ENCODE measurements at regions not wholly inside any gene's neighbourhood (a gene's known extent, or its start where the extent isn't known, plus 50 kb on each side); places are given as distances from the start of the nearest gene placed in this dataset.

DNA sequence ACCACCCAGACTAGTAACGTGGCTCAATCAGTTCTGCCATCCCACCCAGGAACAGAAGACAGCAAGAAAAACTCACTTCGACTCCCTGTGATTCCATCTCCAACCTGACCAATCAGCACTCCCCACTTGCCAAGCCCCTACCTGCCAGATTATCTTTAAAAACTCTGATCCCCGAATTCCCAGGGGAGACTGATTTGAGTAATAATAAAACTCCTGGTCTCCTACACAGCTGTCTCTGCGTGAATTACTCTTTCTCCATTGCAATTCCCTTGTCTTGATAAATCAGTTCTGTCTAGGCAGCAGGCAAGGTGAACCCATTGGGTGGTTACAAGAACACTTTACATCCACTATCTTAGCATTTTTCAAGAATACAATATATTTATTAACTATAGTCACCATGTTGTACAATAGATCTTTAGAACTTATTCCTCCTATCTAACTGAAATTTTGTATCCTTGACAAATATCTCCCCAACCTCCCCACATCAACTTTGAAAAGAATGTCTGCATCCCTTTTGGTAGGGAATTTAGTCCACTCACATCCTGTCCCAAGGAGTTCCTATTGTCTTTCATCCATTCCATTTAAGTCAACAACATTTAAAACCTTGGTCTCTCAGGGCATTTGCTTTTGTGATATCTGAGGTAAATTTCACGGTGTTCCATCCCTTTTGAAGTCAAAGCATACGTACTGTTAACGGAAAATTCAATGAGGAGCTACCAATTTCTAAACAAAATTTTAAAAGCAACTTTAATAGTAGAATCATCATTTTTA, 163.7 kb downstream of the MACC1 start:
- TF ChIP-seq, protein P1, sequence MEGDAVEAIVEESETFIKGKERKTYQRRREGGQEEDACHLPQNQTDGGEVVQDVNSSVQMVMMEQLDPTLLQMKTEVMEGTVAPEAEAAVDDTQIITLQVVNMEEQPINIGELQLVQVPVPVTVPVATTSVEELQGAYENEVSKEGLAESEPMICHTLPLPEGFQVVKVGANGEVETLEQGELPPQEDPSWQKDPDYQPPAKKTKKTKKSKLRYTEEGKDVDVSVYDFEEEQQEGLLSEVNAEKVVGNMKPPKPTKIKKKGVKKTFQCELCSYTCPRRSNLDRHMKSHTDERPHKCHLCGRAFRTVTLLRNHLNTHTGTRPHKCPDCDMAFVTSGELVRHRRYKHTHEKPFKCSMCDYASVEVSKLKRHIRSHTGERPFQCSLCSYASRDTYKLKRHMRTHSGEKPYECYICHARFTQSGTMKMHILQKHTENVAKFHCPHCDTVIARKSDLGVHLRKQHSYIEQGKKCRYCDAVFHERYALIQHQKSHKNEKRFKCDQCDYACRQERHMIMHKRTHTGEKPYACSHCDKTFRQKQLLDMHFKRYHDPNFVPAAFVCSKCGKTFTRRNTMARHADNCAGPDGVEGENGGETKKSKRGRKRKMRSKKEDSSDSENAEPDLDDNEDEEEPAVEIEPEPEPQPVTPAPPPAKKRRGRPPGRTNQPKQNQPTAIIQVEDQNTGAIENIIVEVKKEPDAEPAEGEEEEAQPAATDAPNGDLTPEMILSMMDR (IDR thresholded peaks at IDR 0.05): no peak
- TF ChIP-seq EZH2 (IDR thresholded peaks at IDR 0.05; ENCODE audit: borderline replicate concordance, insufficient read depth, low read depth, low read length, poor library complexity, severe bottlenecking): no peak
- no peaks in the 10 kb centered on the region for H3K4me1 Mint-ChIP-seq
- no peak overlapping the region for H3K4me3 ChIP-seq (ENCODE audit: control extremely low read depth in 1 of 5, extremely low read depth in 1 of 5, insufficient read depth in 1 of 5, low read depth in 2 of 5, low read length in 4 of 5)
- H2AFZ ChIP-seq (ENCODE audit: insufficient read depth, low read depth, low read length, poor library complexity, severe bottlenecking): no peak overlapping the region
- no peaks in the 10 kb centered on the region for H3K9me3 ChIP-seq (ENCODE audit: control extremely low read depth in 1 of 3, control insufficient read depth in 2 of 3, insufficient read depth in 1 of 3, low read length in 2 of 3)
- no peaks in the 10 kb centered on the region for H3K36me3 ChIP-seq (replicated peaks in 1 of 2; ENCODE audit: control extremely low read depth in 1 of 2, control insufficient read depth in 1 of 2, extremely low read depth in 1 of 2, insufficient read depth in 2 of 2, low read length in 1 of 2)
- no peaks in the 10 kb centered on the region for H4K20me1 ChIP-seq (ENCODE audit: control insufficient read depth, insufficient read depth, low read length, poor library complexity, severe bottlenecking)
- no peaks in the 10 kb centered on the region for H3K27me3 ChIP-seq (replicated peaks in 1 of 4; ENCODE audit: control extremely low read depth in 1 of 4, control insufficient read depth in 3 of 4, insufficient read depth in 4 of 4, low read length in 3 of 4)
- WGBS (ENCODE audit: insufficient coverage): 100% methylated on average over 2 of the region's 7 CpGs
- H3K9me3 Mint-ChIP-seq (ENCODE audit: insufficient read depth): no peaks in the 10 kb centered on the region
- DNase-seq: no peak
- intact Hi-C loops (cut with micrococcal nuclease): no loop called here
- H3K27me3 Mint-ChIP-seq: peaks cover 6% of the 10 kb centered on the region
- ATAC-seq (ENCODE audit: low read depth): no peak
- no peak overlapping the region for H3K27ac Mint-ChIP-seq
- POLR2A ChIA-PET: no interaction called here
- H3K79me2 ChIP-seq (ENCODE audit: control insufficient read depth, insufficient read depth, low read length): no peaks in the 10 kb centered on the region
- H3K27ac ChIP-seq (ENCODE audit: low read length in 2 of 2): no peak overlapping the region
- H3K9ac ChIP-seq (ENCODE audit: low read length): no peak overlapping the region
- H3K4me2 ChIP-seq (replicated peaks; ENCODE audit: low read depth, low read length, poor library complexity, severe bottlenecking): no peak overlapping the region
- H3K4me3 Mint-ChIP-seq: no peak overlapping the region
- no peaks in the 10 kb centered on the region for H3K4me1 ChIP-seq (ENCODE audit: control insufficient read depth in 2 of 2, insufficient read depth in 2 of 2, low read length in 2 of 2)
- CTCF ChIA-PET: no interaction called here

DNA sequence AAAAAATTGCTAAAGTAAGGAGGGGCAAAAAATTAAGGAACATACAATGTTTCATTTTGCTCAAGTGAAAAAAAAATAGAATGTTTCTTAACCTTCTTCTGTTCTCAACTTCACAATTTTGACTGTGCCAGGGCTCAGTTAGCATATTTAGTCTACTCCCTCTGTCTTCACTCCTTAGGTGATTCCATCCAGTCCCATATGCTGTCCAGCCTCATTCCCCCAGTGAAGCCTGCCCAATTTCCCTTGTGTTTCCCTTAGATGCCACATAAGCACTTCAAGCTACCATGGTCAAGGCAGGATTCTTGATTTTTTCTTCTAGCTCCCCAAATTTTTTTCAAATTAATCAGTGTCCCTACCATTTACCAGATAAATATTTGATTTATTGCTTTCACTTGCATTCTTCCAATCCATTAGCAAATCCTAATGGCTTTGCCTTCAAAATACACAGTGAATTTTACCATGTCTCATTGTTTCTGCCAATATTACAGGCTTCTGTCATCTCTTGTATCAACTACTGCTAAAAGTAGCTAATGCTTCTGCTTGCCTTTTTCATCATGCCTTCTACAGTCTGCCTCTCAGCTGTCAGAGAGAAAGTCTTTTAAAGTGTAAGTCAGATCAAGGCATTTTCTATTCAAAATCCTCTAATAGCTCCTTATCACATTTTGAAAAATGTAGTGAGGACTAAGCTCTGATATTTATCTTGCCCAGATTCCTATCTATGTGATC, 166.8 kb downstream of the MACC1 start:
- Histone ChIP-seq H2AFZ (ENCODE audit: insufficient read depth, low read depth, low read length, poor library complexity, severe bottlenecking) (no peak overlapping the region), H3K4me3 (ENCODE audit: control extremely low read depth in 1 of 5, extremely low read depth in 1 of 5, insufficient read depth in 1 of 5, low read depth in 2 of 5, low read length in 4 of 5) (no peak overlapping the region), H3K36me3 (replicated peaks in 1 of 2; ENCODE audit: control extremely low read depth in 1 of 2, control insufficient read depth in 1 of 2, extremely low read depth in 1 of 2, insufficient read depth in 2 of 2, low read length in 1 of 2) (no peaks in the 10 kb centered on the region), H4K20me1 (ENCODE audit: control insufficient read depth, insufficient read depth, low read length, poor library complexity, severe bottlenecking) (no peaks in the 10 kb centered on the region), H3K9me3 (ENCODE audit: control extremely low read depth in 1 of 3, control insufficient read depth in 2 of 3, insufficient read depth in 1 of 3, low read length in 2 of 3) (no peaks in the 10 kb centered on the region), H3K4me1 (ENCODE audit: control insufficient read depth in 2 of 2, insufficient read depth in 2 of 2, low read length in 2 of 2) (no peaks in the 10 kb centered on the region), H3K79me2 (ENCODE audit: control insufficient read depth, insufficient read depth, low read length) (no peaks in the 10 kb centered on the region), H3K4me2 (replicated peaks; ENCODE audit: low read depth, low read length, poor library complexity, severe bottlenecking) (no peak overlapping the region), H3K27ac (ENCODE audit: low read length in 2 of 2) (no peak overlapping the region), H3K27me3 (replicated peaks in 1 of 4; ENCODE audit: control extremely low read depth in 1 of 4, control insufficient read depth in 3 of 4, insufficient read depth in 4 of 4, low read length in 3 of 4) (no peaks in the 10 kb centered on the region), H3K9ac (ENCODE audit: low read length) (no peak overlapping the region)
- intact Hi-C loops (cut with micrococcal nuclease): no loop called here
- H3K27ac Mint-ChIP-seq: no peak overlapping the region
- TF ChIP-seq, protein P1 (IDR thresholded peaks at IDR 0.05): no peak
- no peak for TF ChIP-seq EZH2 (IDR thresholded peaks at IDR 0.05; ENCODE audit: borderline replicate concordance, insufficient read depth, low read depth, low read length, poor library complexity, severe bottlenecking)
- ChIA-PET CTCF (no interaction called here), POLR2A (no interaction called here)
- no peaks in the 10 kb centered on the region for H3K4me1 Mint-ChIP-seq
- H3K27me3 Mint-ChIP-seq: peaks cover 6% of the 10 kb centered on the region
- H3K4me3 Mint-ChIP-seq: no peak overlapping the region
- no peak for ATAC-seq (ENCODE audit: low read depth)
- DNase-seq: no peak
- H3K9me3 Mint-ChIP-seq (ENCODE audit: insufficient read depth): no peaks in the 10 kb centered on the region
